Body of pancreas (tissue), 4 donors: ENCODE measurements at regions not wholly inside any gene's neighbourhood (a gene's known extent, or its start where the extent isn't known, plus 50 kb on each side); places are given as distances from the start of the nearest gene placed in this dataset.

Source experiments
- ATAC-seq: fragments of 150-250 bp; one replicate; pipeline ENCODE4 v1.9.1; 2016
- DNase-seq, 4 donors: peaks; one replicate each; pipeline ENCODE4 v3.0.0-alpha.2; 2019
- H3K27ac ChIP-seq, 4 donors: fragments of 200-600 bp; sonication (generic); 1 replicate in 3 of 4; 2 replicates in 1 of 4; pipeline versions ENCODE4 v1.5.1 to v1.6.1; 2016 to 2019; ENCODE audit warnings: mild to moderate bottlenecking in 1 of 4, mixed read lengths in 1 of 4, moderate library complexity in 1 of 4
- H3K27me3 ChIP-seq, 2 donors: fragments of 200-600 bp; sonication (generic); one replicate each; pipeline ENCODE4 v1.6.0; 2016; ENCODE audit warnings: mild to moderate bottlenecking in 1 of 2
- H3K36me3 ChIP-seq, 2 donors: fragments of 200-600 bp; sonication (generic); replicated peaks in 1 of 2; 2 replicates each; pipeline ENCODE4 v1.5.1; 2016; ENCODE audit warnings: low read depth in 2 of 2; ENCODE audit not compliant: insufficient read depth in 1 of 2
- H3K4me1 ChIP-seq: fragments of 200-600 bp; sonication (generic); one replicate; pipeline ENCODE4 v1.6.0; 2016
- H3K4me3 ChIP-seq, 2 donors: fragments of 200-600 bp; sonication (generic); 1 replicate in 1 of 2; 2 replicates in 1 of 2; pipeline ENCODE4 v1.5.1; 2016 to 2019
- H3K9me3 ChIP-seq, 3 donors: fragments of 200-600 bp; sonication (generic); 1 replicate in 2 of 3; 2 replicates in 1 of 3; pipeline ENCODE4 v1.5.1; 2016
- POLR2A ChIP-seq, 3 donors: fragments of 450-650 bp; IDR thresholded peaks; one replicate each; pipeline ENCODE4 v1.6.1; 2016; ENCODE audit warnings: antibody characterized with exemption in 3 of 3, mild to moderate bottlenecking in 2 of 3
- WGBS, 2 donors: methylation state at CpG; one replicate each; pipeline ENCODE4 v1.1.5; 2017; 5-methylcytosine and 5-hydroxymethylcytosine counted together
- intact Hi-C: fragments of 100-400 bp; cut with DNase I; formaldehyde crosslinking; loops from one replicate; pipeline ENCODE4 v1.15.1; 2023
- TF ChIP-seq, protein P1 (sequence below), 7 experiments: fragments of 450-650 bp in 4 of 7; fragments of 200-600 bp in 3 of 7; sonication (generic) in 3 of 7; IDR thresholded peaks; one replicate each; pipeline ENCODE4 v1.5.1; 2016 to 2019; ENCODE audit warnings: antibody characterized with exemption in 7 of 7

DNA sequence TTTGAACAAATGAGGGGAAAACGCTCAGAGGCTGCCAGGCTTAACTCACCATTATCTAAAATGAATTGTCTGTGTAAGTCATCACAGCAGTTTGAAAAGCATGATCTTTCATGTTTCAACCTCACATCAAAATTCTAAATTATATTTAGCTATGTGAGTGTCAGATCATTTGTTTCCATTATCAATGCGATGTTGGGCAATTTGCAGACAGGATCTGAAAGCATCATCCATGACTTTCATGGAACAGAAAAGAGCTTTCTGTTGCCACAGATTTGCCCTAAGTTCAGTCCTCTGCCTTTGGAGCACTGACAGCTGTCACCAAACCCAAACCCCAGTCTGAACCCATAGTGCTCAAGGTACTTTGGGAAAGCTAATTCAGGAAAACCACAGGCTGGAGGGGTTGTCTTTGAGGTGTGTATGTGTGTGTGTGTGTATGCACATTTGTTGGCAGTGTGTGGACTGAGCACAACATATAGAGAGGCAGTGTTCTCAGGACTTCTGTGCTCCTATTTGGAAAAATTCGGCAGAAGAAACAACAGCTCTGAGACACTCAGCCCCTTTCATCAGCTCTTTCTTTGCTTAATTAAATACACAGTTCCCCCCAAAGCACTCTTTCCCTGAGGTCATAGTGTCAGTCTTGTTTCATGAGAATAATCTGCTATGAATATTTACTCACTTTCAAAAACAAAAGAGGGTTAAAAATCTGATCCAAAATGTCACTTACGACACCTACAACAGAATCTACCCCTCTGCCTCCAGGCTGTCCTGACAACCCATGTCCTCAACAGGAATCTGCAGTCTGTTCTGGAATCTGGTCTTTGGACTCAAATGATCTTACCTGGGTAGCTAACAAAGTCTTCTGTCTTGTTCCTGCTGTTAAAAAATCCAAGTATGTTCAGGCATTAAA is 188.5 kb upstream of the KLF14 start:
- Histone ChIP-seq H3K27ac (peak overlapping the region in 2 of 4 donors; percentile 74 to 76), H3K36me3 (no peaks in the 10 kb centered on the region), H3K27me3 (no peaks in the 10 kb centered on the region), H3K4me1 (peaks cover 65% of the 10 kb centered on the region), H3K9me3 (no peaks in the 10 kb centered on the region), H3K4me3 (no peak overlapping the region)
- DNase-seq (no peak), ATAC-seq (no peak)
- no peak for TF ChIP-seq POLR2A (IDR thresholded peaks at IDR 0.05)
- TF ChIP-seq, protein P1, sequence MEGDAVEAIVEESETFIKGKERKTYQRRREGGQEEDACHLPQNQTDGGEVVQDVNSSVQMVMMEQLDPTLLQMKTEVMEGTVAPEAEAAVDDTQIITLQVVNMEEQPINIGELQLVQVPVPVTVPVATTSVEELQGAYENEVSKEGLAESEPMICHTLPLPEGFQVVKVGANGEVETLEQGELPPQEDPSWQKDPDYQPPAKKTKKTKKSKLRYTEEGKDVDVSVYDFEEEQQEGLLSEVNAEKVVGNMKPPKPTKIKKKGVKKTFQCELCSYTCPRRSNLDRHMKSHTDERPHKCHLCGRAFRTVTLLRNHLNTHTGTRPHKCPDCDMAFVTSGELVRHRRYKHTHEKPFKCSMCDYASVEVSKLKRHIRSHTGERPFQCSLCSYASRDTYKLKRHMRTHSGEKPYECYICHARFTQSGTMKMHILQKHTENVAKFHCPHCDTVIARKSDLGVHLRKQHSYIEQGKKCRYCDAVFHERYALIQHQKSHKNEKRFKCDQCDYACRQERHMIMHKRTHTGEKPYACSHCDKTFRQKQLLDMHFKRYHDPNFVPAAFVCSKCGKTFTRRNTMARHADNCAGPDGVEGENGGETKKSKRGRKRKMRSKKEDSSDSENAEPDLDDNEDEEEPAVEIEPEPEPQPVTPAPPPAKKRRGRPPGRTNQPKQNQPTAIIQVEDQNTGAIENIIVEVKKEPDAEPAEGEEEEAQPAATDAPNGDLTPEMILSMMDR (IDR thresholded peaks at IDR 0.05): no peak
- 71 to 79% methylated on average over 4 of the region's 4 CpGs for WGBS, 2 donors
- intact Hi-C loops: no loop called here

DNA sequence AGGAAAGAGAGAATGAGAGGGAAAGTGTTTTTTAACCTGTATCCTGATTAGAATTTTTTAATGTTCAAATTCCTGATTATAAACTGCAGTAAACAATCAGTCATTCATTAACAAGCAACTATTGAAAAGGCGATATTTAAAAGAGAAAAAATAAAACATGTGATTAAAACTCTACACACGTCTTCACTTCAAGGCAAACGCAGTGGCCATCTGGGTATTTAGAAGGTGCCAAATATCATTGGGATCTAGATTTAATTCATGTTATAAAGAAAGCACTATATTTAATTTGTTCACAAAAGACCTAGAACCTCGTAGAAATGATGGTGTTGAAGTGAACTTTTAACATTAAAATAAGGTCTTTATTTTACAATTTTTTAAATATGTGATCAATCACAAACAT is 189.4 kb upstream of the KLF14 start:
- no peak for DNase-seq
- H3K4me1 ChIP-seq: peaks cover 56% of the 10 kb centered on the region
- ATAC-seq: no peak
- H3K4me3 ChIP-seq: no peak overlapping the region
- no peaks in the 10 kb centered on the region for H3K36me3 ChIP-seq
- no peak overlapping the region for H3K27ac ChIP-seq
- H3K27me3 ChIP-seq: no peaks in the 10 kb centered on the region
- 34 to 38% methylated on average over 4 of the region's 4 CpGs for WGBS, 2 donors
- TF ChIP-seq POLR2A (IDR thresholded peaks at IDR 0.05): no peak
- TF ChIP-seq, protein P1 (IDR thresholded peaks at IDR 0.05): no peak
- H3K9me3 ChIP-seq: no peaks in the 10 kb centered on the region
- intact Hi-C loops: no loop called here

DNA sequence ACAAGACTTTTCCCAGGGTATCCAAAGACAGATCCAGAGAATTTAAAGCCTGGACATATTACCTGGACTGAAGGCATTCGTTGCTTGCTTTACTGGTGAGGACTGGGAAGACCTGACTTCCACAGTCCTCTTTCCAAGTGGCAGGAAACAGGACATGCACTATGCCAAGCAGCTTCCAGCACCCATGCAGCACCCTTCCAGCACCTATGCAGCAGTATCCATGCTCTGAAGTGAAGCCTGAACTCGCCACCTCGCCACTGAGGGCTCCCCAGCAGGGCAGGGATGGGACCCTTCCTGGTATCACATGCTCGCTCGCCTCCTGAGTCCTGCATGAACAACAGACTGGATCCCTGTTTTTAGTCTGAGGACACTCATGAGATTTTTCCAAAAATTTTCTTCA is 189.9 kb upstream of the KLF14 start:
- Histone ChIP-seq H3K9me3 (no peaks in the 10 kb centered on the region), H3K27me3 (no peaks in the 10 kb centered on the region), H3K36me3 (no peaks in the 10 kb centered on the region), H3K4me3 (no peak overlapping the region), H3K27ac (peak overlapping the region in 1 of 4 donors; percentile 17), H3K4me1 (peaks cover 51% of the 10 kb centered on the region)
- ATAC-seq (no peak), DNase-seq (no peak)
- intact Hi-C loops: no loop called here
- no peak for TF ChIP-seq POLR2A (IDR thresholded peaks at IDR 0.05)
- TF ChIP-seq, protein P1 (IDR thresholded peaks at IDR 0.05): no peak
- WGBS, 2 donors: 88% methylated on average over 5 of the region's 5 CpGs

DNA sequence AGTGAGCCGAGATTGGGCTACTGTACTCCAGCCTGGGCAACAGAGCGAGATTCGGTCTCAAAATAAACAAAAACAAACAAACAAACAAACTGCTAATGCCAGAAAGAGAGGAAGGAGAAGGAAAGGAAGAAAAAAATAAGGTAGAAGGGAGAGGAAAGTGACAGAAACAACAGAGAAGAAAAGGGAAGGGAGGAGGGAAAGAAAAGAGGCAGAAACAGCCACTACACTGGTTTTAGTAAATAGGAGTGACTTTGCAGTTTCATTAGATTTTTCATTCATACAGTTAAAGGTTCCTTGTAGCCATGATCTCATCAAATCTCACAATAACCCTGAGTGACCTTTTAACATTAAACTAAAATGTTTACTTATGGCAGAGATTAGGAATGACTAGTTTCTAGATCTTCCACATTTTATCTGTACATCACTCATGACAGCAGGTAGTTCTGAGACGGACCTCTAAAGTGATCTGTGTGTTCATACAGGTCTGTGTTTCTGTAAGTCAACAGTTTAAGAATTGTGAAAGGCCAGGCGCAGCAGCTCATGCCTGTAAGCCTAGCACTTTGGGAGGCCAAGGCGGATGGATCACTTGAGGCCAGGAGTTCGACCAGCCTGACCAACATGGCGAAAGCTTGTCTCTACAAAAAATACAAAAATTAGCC is 191.3 kb upstream of the KLF14 start:
- peaks cover 48% of the 10 kb centered on the region for H3K4me1 ChIP-seq
- H3K27ac ChIP-seq: peak overlapping the region in 2 of 4 donors; percentile 49 to 55
- TF ChIP-seq, protein P1 (IDR thresholded peaks at IDR 0.05): no peak
- TF ChIP-seq POLR2A (IDR thresholded peaks at IDR 0.05): no peak
- ATAC-seq (peak; percentile 39), DNase-seq (no peak)
- no peaks in the 10 kb centered on the region for H3K36me3 ChIP-seq
- H3K4me3 ChIP-seq: no peak overlapping the region
- H3K9me3 ChIP-seq: no peaks in the 10 kb centered on the region
- 70 to 76% methylated on average over 8 of the region's 8 CpGs for WGBS, 2 donors
- H3K27me3 ChIP-seq: no peaks in the 10 kb centered on the region
- intact Hi-C loops: no loop called here
